NB4 (cell line): ENCODE measurements at regions not wholly inside any gene's neighbourhood (a gene's known extent, or its start where the extent isn't known, plus 50 kb on each side); places are given as distances from the start of the nearest gene placed in this dataset.

ENCODE experiments used
- MAX ChIP-seq: IDR thresholded peaks from 2 replicates; pipeline ENCODE4 v1.6.1; 2011; ENCODE audit warnings: low read depth, low read length
- POLR2A ChIP-seq: IDR thresholded peaks from 2 replicates; pipeline ENCODE4 v1.6.1; 2011; ENCODE audit warnings: mild to moderate bottlenecking; ENCODE audit not compliant: insufficient read length; ENCODE audit errors: extremely low read depth
- TF ChIP-seq, protein P1 (sequence below): IDR thresholded peaks from one replicate; pipeline ENCODE4 v1.5.1; 2012; ENCODE audit warnings: low read depth, low read length

DNA sequence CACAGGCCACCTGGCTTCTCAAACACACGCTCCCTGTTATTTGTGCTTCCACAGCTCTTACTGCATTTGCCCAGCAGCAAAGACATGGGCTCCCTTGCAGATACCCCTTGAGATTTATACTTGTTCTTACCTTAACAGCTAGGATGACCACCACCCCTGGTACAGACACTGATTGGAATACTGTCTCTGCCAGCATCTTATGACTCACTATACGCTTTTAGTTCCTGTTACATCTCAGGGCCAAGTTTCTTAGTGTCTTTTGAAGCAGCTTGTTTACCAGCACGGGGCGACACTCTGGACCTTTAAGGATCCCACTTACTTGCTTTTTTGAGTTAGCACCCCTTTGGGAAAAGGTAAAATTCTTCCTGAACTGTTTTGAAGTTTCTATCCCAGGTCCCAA lies 874.8 kb downstream of the KCNT2 start:
- TF ChIP-seq MAX (no peak), POLR2A (no peak)
- TF ChIP-seq, protein P1, sequence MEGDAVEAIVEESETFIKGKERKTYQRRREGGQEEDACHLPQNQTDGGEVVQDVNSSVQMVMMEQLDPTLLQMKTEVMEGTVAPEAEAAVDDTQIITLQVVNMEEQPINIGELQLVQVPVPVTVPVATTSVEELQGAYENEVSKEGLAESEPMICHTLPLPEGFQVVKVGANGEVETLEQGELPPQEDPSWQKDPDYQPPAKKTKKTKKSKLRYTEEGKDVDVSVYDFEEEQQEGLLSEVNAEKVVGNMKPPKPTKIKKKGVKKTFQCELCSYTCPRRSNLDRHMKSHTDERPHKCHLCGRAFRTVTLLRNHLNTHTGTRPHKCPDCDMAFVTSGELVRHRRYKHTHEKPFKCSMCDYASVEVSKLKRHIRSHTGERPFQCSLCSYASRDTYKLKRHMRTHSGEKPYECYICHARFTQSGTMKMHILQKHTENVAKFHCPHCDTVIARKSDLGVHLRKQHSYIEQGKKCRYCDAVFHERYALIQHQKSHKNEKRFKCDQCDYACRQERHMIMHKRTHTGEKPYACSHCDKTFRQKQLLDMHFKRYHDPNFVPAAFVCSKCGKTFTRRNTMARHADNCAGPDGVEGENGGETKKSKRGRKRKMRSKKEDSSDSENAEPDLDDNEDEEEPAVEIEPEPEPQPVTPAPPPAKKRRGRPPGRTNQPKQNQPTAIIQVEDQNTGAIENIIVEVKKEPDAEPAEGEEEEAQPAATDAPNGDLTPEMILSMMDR = no peak
